ENCODE measurements at regions not wholly inside any gene's neighbourhood (a gene's known extent, or its start where the extent isn't known, plus 50 kb on each side); places are given as distances from the start of the nearest gene placed in this dataset.
"Not testable (repeated sequence)": the region's sequence is repeated elsewhere in the genome, so short reads cannot be mapped to it uniquely, and the experiment has no call there.

- DNase-seq = no peak
Measured at GRCh38 chrX:42290608-42291007, 367.3 kb upstream of the CASK start.

- peak; percentile 7 for DNase-seq
Measured at GRCh38 chrX:42289492-42290385, 366.4 kb upstream of the CASK start.

GRCh38 chrX:42285681-42286080 lies 362.3 kb upstream of the CASK start:
- DNase-seq = not testable (repeated sequence)

- DNase-seq = no peak
Measured at GRCh38 chrX:42276982-42277690, 353.8 kb upstream of the CASK start.

- DNase-seq = no peak
Measured at GRCh38 chrX:42274151-42274550, 350.8 kb upstream of the CASK start.

- DNase-seq = no peak
Measured at GRCh38 chrX:42273387-42273786, 350.0 kb upstream of the CASK start.

GRCh38 chrX:42269186-42269585 lies 345.8 kb upstream of the CASK start:
- no peak for DNase-seq

GRCh38 chrX:42260854-42261253 lies 337.5 kb upstream of the CASK start:
- DNase-seq = no peak

GRCh38 chrX:42248226-42248625 lies 324.9 kb upstream of the CASK start:
- no peak for DNase-seq

GRCh38 chrX:42247241-42247640 lies 323.9 kb upstream of the CASK start:
- DNase-seq = no peak

- DNase-seq = no peak
Measured at GRCh38 chrX:42246814-42247213, 323.5 kb upstream of the CASK start.

- no peak for DNase-seq
Measured at GRCh38 chrX:42242004-42242403, 318.6 kb upstream of the CASK start.

GRCh38 chrX:42241421-42241820 lies 318.1 kb upstream of the CASK start:
- DNase-seq = no peak

- no peak for DNase-seq
Measured at GRCh38 chrX:42237956-42238355, 314.6 kb upstream of the CASK start.

- no peak for DNase-seq
Measured at GRCh38 chrX:42229533-42229932, 306.2 kb upstream of the CASK start.

- no peak for DNase-seq
Measured at GRCh38 chrX:42220666-42221065, 297.3 kb upstream of the CASK start.

- no peak for DNase-seq
Measured at GRCh38 chrX:42220083-42220482, 296.7 kb upstream of the CASK start.

GRCh38 chrX:42219231-42219630 lies 295.9 kb upstream of the CASK start:
- no peak for DNase-seq

GRCh38 chrX:42195506-42195905 lies 272.2 kb upstream of the CASK start:
- DNase-seq = no peak

GRCh38 chrX:42189576-42189975 lies 266.2 kb upstream of the CASK start:
- no peak for DNase-seq

GRCh38 chrX:42188730-42189129 lies 265.4 kb upstream of the CASK start:
- no peak for DNase-seq

GRCh38 chrX:42176789-42177188 lies 253.4 kb upstream of the CASK start:
- DNase-seq = no peak

- no peak for DNase-seq
Measured at GRCh38 chrX:42175843-42176242, 252.5 kb upstream of the CASK start.

GRCh38 chrX:42157923-42158322 lies 234.6 kb upstream of the CASK start:
- not testable (repeated sequence) for DNase-seq

Measured in stimulated activated CD4-positive, alpha-beta T cell treated with anti-CD3 and anti-CD28 coated beads, Interleukin-15, amount 100 ng/mL, for 24 hours (primary cell).